Natural killer cell (primary cell): ENCODE measurements at regions not wholly inside any gene's neighbourhood (a gene's known extent, or its start where the extent isn't known, plus 50 kb on each side); places are given as distances from the start of the nearest gene placed in this dataset.

Experiments used
- ATAC-seq, 3 donors: fragments of 150-1000 bp in 2 of 3; fragments of 200-7000 bp in 1 of 3; cut with Tn5 transposase; 1 replicate in 1 of 3; 2 replicates in 2 of 3; pipeline ENCODE4 v1.10.0; 2021; ENCODE audit warnings: mild to moderate bottlenecking in 2 of 3, moderate library complexity in 2 of 3
- DNase-seq, 2 donors: peaks; one replicate each; pipeline versions ENCODE4 v3.0.0 to v3.0.0-alpha.2; 2013 to 2021; ENCODE audit warnings: mixed read lengths in 1 of 2
- H3K27ac ChIP-seq: one replicate; pipeline ENCODE4 v1.5.1; 2013; ENCODE audit warnings: mild to moderate bottlenecking, low read length
- H3K27me3 ChIP-seq: one replicate; pipeline ENCODE4 v1.6.1; 2013; ENCODE audit warnings: low read length; ENCODE audit not compliant: control insufficient read depth, insufficient read depth
- H3K36me3 ChIP-seq: one replicate; pipeline ENCODE4 v1.6.1; 2013; ENCODE audit warnings: low read length; ENCODE audit not compliant: control insufficient read depth, insufficient read depth
- H3K4me1 ChIP-seq: one replicate; pipeline ENCODE4 v1.6.1; 2013; ENCODE audit warnings: low read length; ENCODE audit not compliant: control insufficient read depth, insufficient read depth
- H3K4me3 ChIP-seq: one replicate; pipeline ENCODE4 v1.5.1; 2013; ENCODE audit warnings: low read length
- H3K9me3 ChIP-seq: one replicate; pipeline ENCODE4 v1.6.1; 2013; ENCODE audit warnings: low read length; ENCODE audit not compliant: control insufficient read depth, insufficient read depth
- H3K27ac Mint-ChIP-seq, 2 donors: one replicate each; pipeline ENCODE4 v1.8.0; 2022; ENCODE audit warnings: mild to moderate bottlenecking in 2 of 2, mixed read lengths in 2 of 2, moderate library complexity in 1 of 2
- H3K27me3 Mint-ChIP-seq, 2 donors: one replicate each; pipeline ENCODE4 v1.8.0; 2022; ENCODE audit warnings: low read depth in 2 of 2, mixed read lengths in 2 of 2
- H3K36me3 Mint-ChIP-seq: one replicate; pipeline ENCODE4 v1.8.0; 2022; ENCODE audit warnings: mixed read lengths
- H3K4me1 Mint-ChIP-seq, 2 donors: one replicate each; pipeline ENCODE4 v1.8.0; 2022; ENCODE audit warnings: mixed read lengths in 2 of 2
- H3K4me3 Mint-ChIP-seq: one replicate; pipeline ENCODE4 v1.8.0; 2022; ENCODE audit warnings: mild to moderate bottlenecking, moderate library complexity, mixed read lengths
- H3K9me3 Mint-ChIP-seq, 2 donors: one replicate each; pipeline ENCODE4 v1.8.0; 2022; ENCODE audit warnings: mixed read lengths in 2 of 2
- CTCF ChIP-seq: fragments of 200-600 bp; IDR thresholded peaks from one replicate; pipeline ENCODE4 v1.8.0; 2022; ENCODE audit warnings: antibody characterized with exemption
- WGBS: methylation state at CpG from one replicate; pipeline ENCODE4 v1.1.7; 2013; ENCODE audit warnings: missing lambda C conversion rate; ENCODE audit not compliant: insufficient coverage; 5-methylcytosine and 5-hydroxymethylcytosine counted together
- intact Hi-C: fragments of 100-400 bp; cut with micrococcal nuclease; formaldehyde crosslinking; loops from one replicate; pipeline ENCODE4 v1.14.2; 2022

- H3K9me3 Mint-ChIP-seq = no peaks in the 10 kb centered on the region
- intact Hi-C loops = no loop called here
- H3K9me3 ChIP-seq = no peaks in the 10 kb centered on the region
- 89% methylated on average over 5 of the region's 6 CpGs for WGBS
- ATAC-seq (no peak), DNase-seq (no peak)
- H3K27ac Mint-ChIP-seq = no peak overlapping the region
- no peak for TF ChIP-seq CTCF
- H3K36me3 Mint-ChIP-seq = no peaks in the 10 kb centered on the region
- no peak overlapping the region for H3K4me3 ChIP-seq
- H3K36me3 ChIP-seq = no peaks in the 10 kb centered on the region
- H3K27ac ChIP-seq = no peak overlapping the region
- H3K4me1 ChIP-seq = no peaks in the 10 kb centered on the region
- no peak overlapping the region for H3K4me3 Mint-ChIP-seq
- H3K27me3 Mint-ChIP-seq = no peaks in the 10 kb centered on the region
- no peaks in the 10 kb centered on the region for H3K4me1 Mint-ChIP-seq
- H3K27me3 ChIP-seq = peaks cover 2% of the 10 kb centered on the region
Observed at GRCh38 chr13:80083081-80083852, 257.7 kb downstream of the SPRY2 start.

- ATAC-seq (no peak), DNase-seq (no peak)
- no peak overlapping the region for H3K4me3 Mint-ChIP-seq
- no peaks in the 10 kb centered on the region for H3K9me3 Mint-ChIP-seq
- TF ChIP-seq CTCF = no peak
- no peaks in the 10 kb centered on the region for H3K27me3 Mint-ChIP-seq
- H3K27ac Mint-ChIP-seq = no peak overlapping the region
- H3K36me3 ChIP-seq = no peaks in the 10 kb centered on the region
- H3K27me3 ChIP-seq = peaks cover 2% of the 10 kb centered on the region
- no peaks in the 10 kb centered on the region for H3K9me3 ChIP-seq
- no peaks in the 10 kb centered on the region for H3K4me1 ChIP-seq
- intact Hi-C loops = no loop called here
- H3K36me3 Mint-ChIP-seq = no peaks in the 10 kb centered on the region
- no peaks in the 10 kb centered on the region for H3K4me1 Mint-ChIP-seq
- no peak overlapping the region for H3K27ac ChIP-seq
- H3K4me3 ChIP-seq = no peak overlapping the region
Observed at GRCh38 chr13:80082396-80083080, 258.4 kb downstream of the SPRY2 start.

GRCh38 chr13:80074811-80075210 is 266.1 kb downstream of the SPRY2 start:
- Histone ChIP-seq H3K4me1 (no peaks in the 10 kb centered on the region), H3K27ac (no peak overlapping the region), H3K4me3 (no peak overlapping the region), H3K36me3 (no peaks in the 10 kb centered on the region), H3K27me3 (no peaks in the 10 kb centered on the region), H3K9me3 (no peaks in the 10 kb centered on the region)
- TF ChIP-seq CTCF = no peak
- Mint-ChIP-seq H3K9me3 (no peaks in the 10 kb centered on the region), H3K4me3 (no peak overlapping the region), H3K27me3 (no peaks in the 10 kb centered on the region), H3K4me1 (peaks cover 0 to 4% of the 10 kb centered on the region in 2 donors), H3K27ac (no peak overlapping the region), H3K36me3 (no peaks in the 10 kb centered on the region)
- intact Hi-C loops = no loop called here
- DNase-seq (no peak), ATAC-seq (no peak)
- 67% methylated on average over 2 of the region's 4 CpGs for WGBS
